DMS53 treated with DMSO at 0.1 percent for 48 hours (cell line): ENCODE measurements at regions not wholly inside any gene's neighbourhood (a gene's known extent, or its start where the extent isn't known, plus 50 kb on each side); places are given as distances from the start of the nearest gene placed in this dataset.
"Not testable (repeated sequence)": the region's sequence is repeated elsewhere in the genome, so short reads cannot be mapped to it uniquely, and the experiment has no call there.

Experiments
- DNase-seq: peaks from one replicate; lab custom pipeline; 2025; ENCODE audit not compliant: unreplicated experiment; lab: John Stamatoyannopoulos, UW

- no peak for DNase-seq
These were observed 61.1 kb upstream of the SEM1 start for GRCh38 chr7:96770758-96771157.

DNA sequence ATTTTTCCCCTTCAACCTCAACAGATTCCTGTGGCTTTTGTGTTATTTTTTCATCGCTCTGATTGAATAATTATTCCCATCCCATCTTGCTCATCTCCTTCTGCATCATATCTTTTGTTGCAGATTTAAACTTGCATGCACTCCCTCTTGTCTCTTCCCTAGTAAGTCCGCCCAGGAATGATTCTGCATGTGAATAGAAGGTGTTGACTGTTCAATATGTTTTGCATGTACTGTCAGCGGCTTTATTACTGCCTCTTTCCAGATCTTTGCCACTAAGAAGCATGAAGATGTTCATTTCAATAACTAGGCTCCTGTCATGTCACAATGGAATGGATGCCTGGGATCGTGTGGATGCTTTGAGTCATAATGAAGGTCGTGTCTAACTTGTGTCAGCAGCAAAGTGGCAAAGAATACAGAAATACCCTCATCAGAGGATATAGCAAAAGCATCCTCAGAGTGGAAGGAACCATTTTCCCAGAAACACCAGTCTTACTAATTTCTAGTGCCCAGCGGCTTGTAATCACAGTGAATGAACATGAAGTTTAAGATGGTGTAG lies 62.6 kb upstream of the SEM1 start:
- no peak for DNase-seq

GRCh38 chr7:96773483-96773882 lies 63.8 kb upstream of the SEM1 start:
- no peak for DNase-seq

- DNase-seq: no peak
These were observed 64.7 kb upstream of the SEM1 start for GRCh38 chr7:96774358-96774757.

DNA sequence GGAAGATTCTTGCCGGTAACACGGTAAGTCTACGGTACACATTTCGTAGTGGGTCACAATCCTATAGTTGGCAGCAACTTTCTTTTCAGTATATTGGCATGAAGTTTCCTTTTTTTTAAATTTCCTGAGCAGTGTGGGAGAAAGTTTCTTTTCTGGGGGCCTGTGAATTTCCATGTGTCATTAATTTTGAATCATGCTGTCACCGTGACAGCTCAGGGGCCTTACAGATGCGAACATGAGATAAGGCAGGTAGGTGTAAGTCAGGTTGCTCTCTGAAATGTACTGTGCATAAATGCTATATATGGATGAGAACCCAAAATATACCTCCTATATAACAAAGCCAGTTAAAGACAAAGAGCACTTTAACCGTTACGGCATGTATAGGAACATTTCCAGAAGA lies 65.4 kb upstream of the SEM1 start:
- no peak for DNase-seq

GRCh38 chr7:96778263-96778662 lies 68.6 kb upstream of the SEM1 start:
- peak; percentile 29 for DNase-seq

DNA sequence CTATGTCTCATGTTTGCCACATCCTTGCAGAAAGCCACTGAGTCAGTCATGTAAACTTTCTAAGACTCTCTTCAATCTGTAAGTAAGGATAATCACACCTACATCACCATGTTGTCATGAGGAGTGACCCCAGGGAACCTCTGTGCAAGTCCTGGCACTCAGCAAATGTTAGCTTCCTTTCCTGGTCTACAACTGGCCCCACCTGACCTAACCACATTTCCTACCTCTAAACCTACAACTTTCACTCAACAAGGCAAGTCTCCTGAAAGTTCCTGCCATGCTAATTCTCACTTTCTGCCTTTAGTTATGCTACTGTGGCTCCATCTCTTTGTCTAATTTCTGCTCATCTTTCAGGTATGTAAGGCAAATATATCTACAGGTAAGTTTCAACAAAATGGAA lies 72.3 kb upstream of the SEM1 start:
- no peak for DNase-seq

- DNase-seq: not testable (repeated sequence)
These were observed 73.1 kb upstream of the SEM1 start for GRCh38 chr7:96782686-96783298.

DNA sequence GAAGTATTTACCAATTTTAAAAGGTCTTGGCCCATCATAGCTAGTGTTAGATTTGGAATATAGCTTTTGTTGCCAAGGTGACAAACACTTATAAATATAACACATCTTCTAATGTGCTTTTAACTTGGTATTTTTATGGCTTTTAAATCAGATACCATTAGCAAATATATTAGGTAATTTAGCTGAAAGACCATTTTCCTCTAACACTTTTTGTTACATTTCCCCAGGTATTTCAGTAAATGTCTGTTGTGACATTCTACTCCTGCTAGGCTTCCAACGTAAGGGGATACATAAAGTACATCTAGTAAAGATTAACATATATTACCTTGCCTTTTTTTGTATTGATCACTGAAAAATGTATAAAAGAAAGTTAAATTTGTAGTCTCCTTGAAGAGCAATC lies 75.0 kb upstream of the SEM1 start:
- no peak for DNase-seq

DNA sequence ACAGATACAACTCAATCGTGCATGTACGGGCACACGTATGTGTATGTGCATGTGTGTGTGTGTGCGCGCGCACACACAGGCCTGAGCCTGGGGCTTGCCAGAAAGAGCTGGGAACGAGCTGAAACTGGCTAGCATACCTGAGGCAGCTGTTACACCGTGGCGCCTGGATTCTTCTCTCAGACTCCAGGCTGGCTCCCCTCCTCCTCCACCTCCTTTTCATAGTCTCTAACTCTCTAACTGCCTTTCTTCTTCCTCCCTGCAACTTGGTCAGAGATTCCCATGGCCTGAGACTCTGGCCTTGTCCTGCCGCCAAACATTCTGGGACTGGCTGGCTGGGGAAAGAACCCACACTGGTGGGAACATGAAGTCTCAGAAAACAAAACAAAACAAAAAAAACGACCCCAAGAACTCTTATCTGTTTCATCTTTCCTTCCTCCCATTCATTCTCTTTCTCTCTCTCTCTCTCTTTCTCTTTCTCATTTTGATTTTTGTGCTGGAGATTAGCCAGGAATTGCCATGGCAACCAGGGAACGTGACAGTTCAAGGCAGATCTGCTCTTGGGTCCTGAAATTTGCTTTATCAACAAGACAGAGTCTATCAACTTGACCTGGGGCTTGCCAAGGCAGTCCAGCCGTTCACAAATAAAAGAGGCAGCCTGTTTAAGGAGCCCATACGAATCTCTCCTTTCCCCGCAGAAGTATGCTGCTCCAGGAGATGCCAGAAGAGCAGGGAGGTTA lies 76.8 kb upstream of the SEM1 start:
- no peak for DNase-seq

DNA sequence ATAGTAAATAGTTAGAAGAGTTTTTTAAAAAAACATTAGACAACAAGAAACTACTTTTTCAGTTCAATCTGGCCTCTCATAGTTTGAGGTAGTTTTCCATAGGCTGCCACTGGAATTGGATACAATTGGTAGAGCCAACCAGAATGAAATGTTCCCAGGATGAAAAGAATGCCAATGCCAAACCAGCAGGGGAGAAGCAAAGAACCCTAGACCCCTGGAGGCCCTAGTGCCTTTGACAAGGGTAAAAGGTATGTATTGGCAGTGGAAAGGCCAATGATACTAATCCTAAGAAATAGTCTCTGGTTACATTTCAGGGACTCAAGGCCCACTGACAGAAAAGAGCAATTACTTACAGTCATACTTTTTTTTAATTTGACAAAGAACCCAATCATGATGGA lies 77.4 kb upstream of the SEM1 start:
- no peak for DNase-seq

DNA sequence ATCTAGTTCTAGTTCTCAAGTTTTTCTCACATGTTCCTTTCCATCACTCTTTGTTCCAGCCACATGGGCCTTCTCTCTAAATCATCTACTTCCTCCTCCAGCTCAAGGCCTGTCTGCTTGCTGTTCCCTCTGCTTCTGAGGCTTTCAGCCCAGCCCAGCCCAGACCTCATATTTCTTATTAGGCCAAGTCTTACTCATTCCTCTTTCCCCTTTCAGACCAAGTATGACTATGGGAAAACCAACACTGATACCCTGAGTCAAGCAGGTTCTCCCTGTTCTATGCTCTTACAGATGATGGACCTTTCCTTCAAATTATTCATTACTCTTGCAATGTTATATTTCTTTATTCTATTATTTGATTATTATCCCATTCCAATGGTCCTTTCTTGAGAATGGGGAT lies 80.3 kb upstream of the SEM1 start:
- no peak for DNase-seq

DNA sequence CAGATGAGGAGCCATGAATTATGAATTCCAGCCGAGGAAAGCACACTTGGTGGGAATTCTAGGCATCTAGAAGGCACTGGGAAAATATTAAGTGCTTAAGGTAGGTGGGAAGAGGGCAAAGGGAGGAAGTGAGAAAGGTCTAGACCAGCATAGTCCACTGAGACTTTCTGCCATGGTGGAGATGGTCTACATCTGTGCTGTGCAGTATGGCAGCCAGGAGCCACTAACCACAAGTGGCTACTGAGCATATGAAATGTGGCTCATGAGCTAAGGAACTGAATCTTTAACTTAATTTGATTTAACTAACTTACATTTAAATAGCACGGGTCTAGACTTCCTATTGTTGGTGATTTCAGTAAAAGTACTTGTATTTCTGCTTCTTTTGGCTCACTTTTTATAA lies 82.5 kb upstream of the SEM1 start:
- no peak for DNase-seq

GRCh38 chr7:96794063-96794462 lies 84.4 kb upstream of the SEM1 start:
- no peak for DNase-seq

GRCh38 chr7:96800122-96800521 lies 90.5 kb upstream of the SEM1 start:
- no peak for DNase-seq

- no peak for DNase-seq
These were observed 91.2 kb upstream of the SEM1 start for GRCh38 chr7:96800824-96801223.

DNA sequence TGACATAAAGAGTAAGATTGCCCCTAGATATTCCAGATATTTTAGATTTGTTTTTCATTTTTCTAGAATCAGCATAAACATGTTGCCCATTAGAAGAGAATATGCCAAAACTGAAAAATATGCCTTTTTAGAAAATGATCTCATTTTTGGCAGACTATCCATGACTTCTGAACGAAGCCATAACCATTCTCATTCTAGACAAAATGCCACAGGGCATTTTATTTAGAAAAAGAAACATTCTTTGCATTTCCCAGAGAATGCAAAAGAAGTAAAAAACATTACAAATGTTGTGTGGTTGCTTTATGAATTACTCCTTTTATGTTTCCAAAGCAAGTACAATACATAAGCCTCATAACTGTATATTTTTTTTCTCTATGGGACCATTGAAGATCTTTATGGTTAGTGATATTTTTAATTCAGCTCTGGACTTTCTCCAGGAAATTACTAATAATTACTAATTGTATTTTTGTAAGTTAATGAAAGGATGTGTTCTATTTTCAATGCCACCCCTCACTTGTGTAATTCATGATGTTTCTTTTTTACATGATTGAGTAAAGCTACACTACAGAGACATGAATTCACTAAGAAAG lies 109.6 kb upstream of the SEM1 start:
- no peak for DNase-seq

- not testable (repeated sequence) for DNase-seq
These were observed 111.5 kb upstream of the SEM1 start for GRCh38 chr7:96821131-96821530.

- DNase-seq: no peak
These were observed 113.2 kb upstream of the SEM1 start for GRCh38 chr7:96822824-96823223.

GRCh38 chr7:96823274-96823673 lies 113.6 kb upstream of the SEM1 start:
- no peak for DNase-seq

GRCh38 chr7:96824686-96825085 lies 115.0 kb upstream of the SEM1 start:
- DNase-seq: no peak

GRCh38 chr7:96825285-96825684 lies 115.6 kb upstream of the SEM1 start:
- no peak for DNase-seq
